H9 (cell line): ENCODE measurements at regions not wholly inside any gene's neighbourhood (a gene's known extent, or its start where the extent isn't known, plus 50 kb on each side); places are given as distances from the start of the nearest gene placed in this dataset.

ENCODE experiments used
- DNase-seq: peaks from one replicate; pipeline ENCODE4 v3.0.0-alpha.2; 2017
- H2AFZ ChIP-seq: one replicate; pipeline ENCODE4 v1.6.1; 2013; ENCODE audit warnings: mild to moderate bottlenecking, low read length, control low read depth, moderate library complexity
- H2AK5ac ChIP-seq: 2 replicates; pipeline ENCODE4 v1.6.1; 2013; ENCODE audit warnings: low read length, control low read depth, mixed read lengths; ENCODE audit not compliant: insufficient read length
- H2BK120ac ChIP-seq: one replicate; pipeline ENCODE4 v1.6.1; 2013; ENCODE audit warnings: low read depth, mild to moderate bottlenecking, low read length, control low read depth, inconsistent platforms; ENCODE audit not compliant: poor library complexity, severe bottlenecking
- H2BK12ac ChIP-seq: 2 replicates; pipeline ENCODE4 v1.6.1; 2013; ENCODE audit warnings: low read length, control low read depth, mixed read lengths, low read depth; ENCODE audit not compliant: insufficient read length
- H2BK15ac ChIP-seq: 2 replicates; pipeline ENCODE4 v1.6.1; 2013; ENCODE audit warnings: low read depth, low read length, control low read depth
- H2BK20ac ChIP-seq: one replicate; pipeline ENCODE4 v1.6.1; 2013; ENCODE audit warnings: low read depth, mild to moderate bottlenecking, low read length, control low read depth, inconsistent platforms; ENCODE audit not compliant: poor library complexity, severe bottlenecking
- H2BK5ac ChIP-seq: 2 replicates; pipeline ENCODE4 v1.6.1; 2013; ENCODE audit warnings: low read length, control low read depth, mixed read lengths; ENCODE audit not compliant: insufficient read length
- H3K14ac ChIP-seq: 2 replicates; pipeline ENCODE4 v1.6.1; 2013; ENCODE audit warnings: low read length, control low read depth; ENCODE audit not compliant: insufficient read depth
- H3K18ac ChIP-seq: 2 replicates; pipeline ENCODE4 v1.6.1; 2013; ENCODE audit warnings: low read depth, mild to moderate bottlenecking, mixed read lengths, low read length, control low read depth; ENCODE audit not compliant: insufficient read length
- H3K23ac ChIP-seq: 2 replicates; pipeline ENCODE4 v1.6.1; 2013; ENCODE audit warnings: low read length, control low read depth, mixed read lengths, low read depth; ENCODE audit not compliant: insufficient read length
- H3K23me2 ChIP-seq: 2 replicates; pipeline ENCODE4 v1.6.1; 2013; ENCODE audit warnings: low read depth, mild to moderate bottlenecking, mixed read lengths, low read length, control low read depth; ENCODE audit not compliant: insufficient read length, poor library complexity, severe bottlenecking
- H3K27ac ChIP-seq: 2 replicates; pipeline ENCODE4 v1.5.1; 2013; ENCODE audit warnings: low read length, control low read depth, mixed read lengths, low read depth; ENCODE audit not compliant: insufficient read length
- H3K27me3 ChIP-seq: 2 replicates; pipeline ENCODE4 v1.6.1; 2013; ENCODE audit warnings: low read length, control low read depth, inconsistent platforms; ENCODE audit not compliant: insufficient read depth
- H3K4ac ChIP-seq: 2 replicates; pipeline ENCODE4 v1.6.1; 2013; ENCODE audit warnings: low read depth, mild to moderate bottlenecking, control low read depth, inconsistent platforms, low read length, moderate library complexity
- H3K4me1 ChIP-seq: 2 replicates; pipeline ENCODE4 v1.6.1; 2013; ENCODE audit warnings: low read length, control low read depth, inconsistent platforms; ENCODE audit not compliant: insufficient read depth
- H3K4me2 ChIP-seq: 2 replicates; pipeline ENCODE4 v1.6.1; 2013; ENCODE audit warnings: low read length, control low read depth, mixed read lengths; ENCODE audit not compliant: insufficient read length, insufficient read depth
- H3K56ac ChIP-seq: 2 replicates; pipeline ENCODE4 v1.6.1; 2013; ENCODE audit warnings: low read depth, mild to moderate bottlenecking, mixed read lengths, low read length, control low read depth; ENCODE audit not compliant: insufficient read length
- H3K79me1 ChIP-seq: 2 replicates; pipeline ENCODE4 v1.6.1; 2013; ENCODE audit warnings: low read depth, mild to moderate bottlenecking, moderate library complexity, low read length, control low read depth, inconsistent platforms; ENCODE audit not compliant: insufficient read depth, poor library complexity, severe bottlenecking
- H3K79me2 ChIP-seq: 2 replicates; pipeline ENCODE4 v1.6.1; 2013; ENCODE audit warnings: low read length, control low read depth, inconsistent platforms; ENCODE audit not compliant: insufficient read depth
- H3K9ac ChIP-seq: 2 replicates; pipeline ENCODE4 v1.6.1; 2013; ENCODE audit warnings: low read length, control low read depth, mixed read lengths; ENCODE audit not compliant: insufficient read length; ENCODE audit errors: extremely low read depth
- H3K9me3 ChIP-seq: one replicate; pipeline ENCODE4 v1.6.1; 2013; ENCODE audit warnings: low read depth, low read length, inconsistent platforms; ENCODE audit not compliant: control insufficient read depth
- H3T11ph ChIP-seq: one replicate; pipeline ENCODE4 v1.6.1; 2013; ENCODE audit warnings: mild to moderate bottlenecking, low read length, control low read depth, inconsistent platforms
- H4K20me1 ChIP-seq: one replicate; pipeline ENCODE4 v1.6.1; 2013; ENCODE audit not compliant: control insufficient read depth, insufficient read length, insufficient read depth
- H4K5ac ChIP-seq: 2 replicates; pipeline ENCODE4 v1.6.1; 2013; ENCODE audit warnings: low read depth, mild to moderate bottlenecking, mixed read lengths, low read length, control low read depth; ENCODE audit not compliant: insufficient read length
- H4K8ac ChIP-seq: replicated peaks from 2 replicates; pipeline ENCODE4 v1.6.1; 2013; ENCODE audit warnings: low read length, control low read depth, mixed read lengths, low read depth; ENCODE audit not compliant: insufficient read length
- H4K91ac ChIP-seq: 2 replicates; pipeline ENCODE4 v1.6.1; 2013; ENCODE audit warnings: low read depth, mild to moderate bottlenecking, moderate library complexity, mixed read lengths, low read length, control low read depth; ENCODE audit not compliant: insufficient read length
- H3K27ac Mint-ChIP-seq, 3 experiments: 2 replicates in 2 of 3; 3 replicates in 1 of 3; pipeline ENCODE4 v1.8.0; 2020 to 2021; ENCODE audit warnings: mixed read lengths in 3 of 3, mild to moderate bottlenecking in 1 of 3, moderate library complexity in 1 of 3
- H3K27me3 Mint-ChIP-seq: 2 replicates; pipeline ENCODE4 v1.8.0; 2021; ENCODE audit warnings: low read depth, mild to moderate bottlenecking, moderate library complexity, mixed read lengths
- H3K36me3 Mint-ChIP-seq, 3 experiments: 2 replicates in 2 of 3; 3 replicates in 1 of 3; pipeline ENCODE4 v1.8.0; 2020 to 2021; ENCODE audit warnings: low read depth in 3 of 3, mixed read lengths in 3 of 3; ENCODE audit not compliant: insufficient read depth in 1 of 3
- H3K4me1 Mint-ChIP-seq, 2 experiments: 2 replicates each; pipeline ENCODE4 v1.8.0; 2020; ENCODE audit warnings: mixed read lengths in 2 of 2
- H3K4me3 Mint-ChIP-seq, 2 experiments: 2 replicates in 1 of 2; 3 replicates in 1 of 2; pipeline ENCODE4 v1.8.0; 2020 to 2021; ENCODE audit warnings: mild to moderate bottlenecking in 2 of 2, mixed read lengths in 2 of 2, moderate library complexity in 1 of 2
- H3K9me3 Mint-ChIP-seq, 2 experiments: 2 replicates in 1 of 2; 3 replicates in 1 of 2; pipeline ENCODE4 v1.8.0; 2020; ENCODE audit warnings: mild to moderate bottlenecking in 2 of 2, mixed read lengths in 2 of 2, moderate library complexity in 1 of 2
- WGBS: extraction: QIAGEN DNeasy Blood & Tissue Kit; methylation state at CpG from one replicate; pipeline ENCODE4 v1.1.7; 2013; ENCODE audit warnings: missing lambda C conversion rate, low lambda C conversion rate, mixed read lengths; ENCODE audit not compliant: insufficient read length; ENCODE audit errors: extremely low coverage; 5-methylcytosine and 5-hydroxymethylcytosine counted together
- TF ChIP-seq, protein P1 (sequence below): fragments of 200-600 bp; sonication (generic); conservative IDR thresholded peaks from 3 replicates; pipeline ENCODE4 v1.8.0; 2021; ENCODE audit warnings: antibody characterized with exemption, mild to moderate bottlenecking

DNA sequence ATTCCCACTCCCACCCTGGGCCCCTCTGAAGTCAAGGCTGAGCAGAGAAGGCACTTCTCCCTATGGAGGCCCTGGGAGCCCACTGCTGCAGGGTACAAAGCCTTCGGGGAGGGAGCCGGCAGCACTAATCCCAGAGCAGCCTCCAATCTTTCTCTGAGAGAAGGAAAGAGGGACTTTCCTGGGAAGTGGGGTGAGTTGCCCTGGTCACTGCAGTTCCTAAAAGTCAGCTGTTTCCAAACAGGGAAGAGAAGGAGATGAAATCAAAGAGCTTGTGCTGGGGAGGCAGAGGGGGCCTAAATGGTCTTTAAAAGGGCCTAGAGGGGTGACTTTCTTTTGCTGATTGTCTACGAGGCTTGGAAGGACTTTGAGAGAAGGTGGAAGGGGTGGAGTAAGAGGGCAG lies 264.7 kb downstream of the TNS1 start:
- no peak overlapping the region for H4K8ac ChIP-seq
- no peak overlapping the region for H3K4me3 Mint-ChIP-seq

More for the DNA sequence above, 264.7 kb downstream of the TNS1 start:
- WGBS, result no CpG with 5 or more reads among the region's 3 CpGs
- Histone ChIP-seq H3K9me3 (no peaks in the 10 kb centered on the region), H2BK15ac (no peak overlapping the region), H2AFZ (no peak overlapping the region), H2AK5ac (no peak overlapping the region), H3K14ac (no peak overlapping the region), H3K27me3 (no peaks in the 10 kb centered on the region), H3K9ac (no peak overlapping the region), H3K23me2 (no peaks in the 10 kb centered on the region), H3K18ac (no peak overlapping the region), H3K4me1 (no peaks in the 10 kb centered on the region), H4K5ac (no peak overlapping the region), H3K23ac (no peak overlapping the region), H3K27ac (no peak overlapping the region), H3K79me2 (no peaks in the 10 kb centered on the region), H2BK120ac (no peak overlapping the region), H4K20me1 (no peaks in the 10 kb centered on the region), H4K91ac (no peak overlapping the region), H3K79me1 (no peaks in the 10 kb centered on the region), H3K4ac (no peak overlapping the region), H3K56ac (no peak overlapping the region), H3T11ph (no peak overlapping the region), H2BK20ac (no peak overlapping the region), H2BK5ac (no peak overlapping the region), H3K4me2 (no peak overlapping the region), H2BK12ac (no peak overlapping the region)
- H3K9me3 Mint-ChIP-seq, result no peaks in the 10 kb centered on the region
- peaks cover 4% of the 10 kb centered on the region for H3K27me3 Mint-ChIP-seq
- no peak for DNase-seq
- H3K27ac Mint-ChIP-seq, result peak overlapping the region in 1 of 3 experiments; percentile 82; a peak in 1 of 7 replicates
- TF ChIP-seq, protein P1, sequence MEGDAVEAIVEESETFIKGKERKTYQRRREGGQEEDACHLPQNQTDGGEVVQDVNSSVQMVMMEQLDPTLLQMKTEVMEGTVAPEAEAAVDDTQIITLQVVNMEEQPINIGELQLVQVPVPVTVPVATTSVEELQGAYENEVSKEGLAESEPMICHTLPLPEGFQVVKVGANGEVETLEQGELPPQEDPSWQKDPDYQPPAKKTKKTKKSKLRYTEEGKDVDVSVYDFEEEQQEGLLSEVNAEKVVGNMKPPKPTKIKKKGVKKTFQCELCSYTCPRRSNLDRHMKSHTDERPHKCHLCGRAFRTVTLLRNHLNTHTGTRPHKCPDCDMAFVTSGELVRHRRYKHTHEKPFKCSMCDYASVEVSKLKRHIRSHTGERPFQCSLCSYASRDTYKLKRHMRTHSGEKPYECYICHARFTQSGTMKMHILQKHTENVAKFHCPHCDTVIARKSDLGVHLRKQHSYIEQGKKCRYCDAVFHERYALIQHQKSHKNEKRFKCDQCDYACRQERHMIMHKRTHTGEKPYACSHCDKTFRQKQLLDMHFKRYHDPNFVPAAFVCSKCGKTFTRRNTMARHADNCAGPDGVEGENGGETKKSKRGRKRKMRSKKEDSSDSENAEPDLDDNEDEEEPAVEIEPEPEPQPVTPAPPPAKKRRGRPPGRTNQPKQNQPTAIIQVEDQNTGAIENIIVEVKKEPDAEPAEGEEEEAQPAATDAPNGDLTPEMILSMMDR, result no peak
- no peaks in the 10 kb centered on the region for H3K36me3 Mint-ChIP-seq
- H3K4me1 Mint-ChIP-seq, result 0 out of 4 replicates have a peak, but pooled peaks cover 0 to 8% of the 10 kb centered on the region in 2 experiments
